ENCODE measurements at regions not wholly inside any gene's neighbourhood (a gene's known extent, or its start where the extent isn't known, plus 50 kb on each side); places are given as distances from the start of the nearest gene placed in this dataset.

- Histone ChIP-seq H3K9me3 (no peaks in the 10 kb centered on the region), H3K4me3 (no peak overlapping the region), H3K36me3 (ENCODE audit: low read depth) (no peaks in the 10 kb centered on the region), H3K4me1 (ENCODE audit: low read depth) (peaks cover 31% of the 10 kb centered on the region)
- ATAC-seq (peak; percentile 79), DNase-seq (peak; percentile 63 to 70 (median 68))
- intact Hi-C loops (cut with DNase I, micrococcal nuclease) = no loop called here
- no peak for TF ChIP-seq CTCF (IDR thresholded peaks at IDR 0.05)
Observed at GRCh38 chr2:105180491-105180972, 61.0 kb upstream of the GPR45 start.

- H3K9me3 ChIP-seq = no peaks in the 10 kb centered on the region
- H3K4me1 ChIP-seq (ENCODE audit: low read depth) = peaks cover 23% of the 10 kb centered on the region
- H3K4me3 ChIP-seq = no peak overlapping the region
- ATAC-seq (no peak), DNase-seq (peak in 1 of 3 donors; percentile 30)
- TF ChIP-seq CTCF (IDR thresholded peaks at IDR 0.05) = no peak
- intact Hi-C loops (cut with DNase I, micrococcal nuclease) = no loop called here
- H3K36me3 ChIP-seq (ENCODE audit: low read depth) = no peaks in the 10 kb centered on the region
Observed at GRCh38 chr2:105181282-105181681, 60.3 kb upstream of the GPR45 start.

GRCh38 chr2:105183555-105184323, 57.8 kb upstream of the GPR45 start:
- Histone ChIP-seq H3K4me1 (ENCODE audit: low read depth) (peaks cover 21% of the 10 kb centered on the region), H3K4me3 (no peak overlapping the region), H3K9me3 (no peaks in the 10 kb centered on the region), H3K36me3 (ENCODE audit: low read depth) (no peaks in the 10 kb centered on the region)
- ATAC-seq (no peak), DNase-seq (no peak)
- no peak for TF ChIP-seq CTCF (IDR thresholded peaks at IDR 0.05)
- intact Hi-C loops (cut with DNase I, micrococcal nuclease) = no loop called here

GRCh38 chr2:105184420-105184819, 57.1 kb upstream of the GPR45 start:
- Histone ChIP-seq H3K9me3 (no peaks in the 10 kb centered on the region), H3K4me1 (ENCODE audit: low read depth) (peaks cover 21% of the 10 kb centered on the region), H3K4me3 (no peak overlapping the region), H3K36me3 (ENCODE audit: low read depth) (no peaks in the 10 kb centered on the region)
- DNase-seq = peak in 2 of 3 donors; percentile 62 to 64
- intact Hi-C loops (cut with DNase I, micrococcal nuclease) = no loop called here
- no peak for TF ChIP-seq CTCF (IDR thresholded peaks at IDR 0.05)
- ATAC-seq = peak; percentile 73

- Histone ChIP-seq H3K9me3 (peaks cover 3% of the 10 kb centered on the region), H3K4me1 (ENCODE audit: low read depth) (peaks cover 6% of the 10 kb centered on the region), H3K4me3 (no peak overlapping the region), H3K36me3 (ENCODE audit: low read depth) (no peaks in the 10 kb centered on the region)
- intact Hi-C loops (cut with DNase I, micrococcal nuclease) = no loop called here
- DNase-seq = no peak
- no peak for ATAC-seq
- TF ChIP-seq CTCF (IDR thresholded peaks at IDR 0.05) = no peak
Observed at GRCh38 chr2:105186967-105187498, 54.5 kb upstream of the GPR45 start.
